GM18498 (cell line): ENCODE measurements at regions not wholly inside any gene's neighbourhood (a gene's known extent, or its start where the extent isn't known, plus 50 kb on each side); places are given as distances from the start of the nearest gene placed in this dataset.

ENCODE experiments used
- ATAC-seq: cut with Tn5 transposase; IDR thresholded peaks from one replicate; pipeline ENCODE4 v1.9.1; 2021; ENCODE audit warnings: mild to moderate bottlenecking, moderate library complexity; ENCODE audit not compliant: unreplicated experiment

DNA sequence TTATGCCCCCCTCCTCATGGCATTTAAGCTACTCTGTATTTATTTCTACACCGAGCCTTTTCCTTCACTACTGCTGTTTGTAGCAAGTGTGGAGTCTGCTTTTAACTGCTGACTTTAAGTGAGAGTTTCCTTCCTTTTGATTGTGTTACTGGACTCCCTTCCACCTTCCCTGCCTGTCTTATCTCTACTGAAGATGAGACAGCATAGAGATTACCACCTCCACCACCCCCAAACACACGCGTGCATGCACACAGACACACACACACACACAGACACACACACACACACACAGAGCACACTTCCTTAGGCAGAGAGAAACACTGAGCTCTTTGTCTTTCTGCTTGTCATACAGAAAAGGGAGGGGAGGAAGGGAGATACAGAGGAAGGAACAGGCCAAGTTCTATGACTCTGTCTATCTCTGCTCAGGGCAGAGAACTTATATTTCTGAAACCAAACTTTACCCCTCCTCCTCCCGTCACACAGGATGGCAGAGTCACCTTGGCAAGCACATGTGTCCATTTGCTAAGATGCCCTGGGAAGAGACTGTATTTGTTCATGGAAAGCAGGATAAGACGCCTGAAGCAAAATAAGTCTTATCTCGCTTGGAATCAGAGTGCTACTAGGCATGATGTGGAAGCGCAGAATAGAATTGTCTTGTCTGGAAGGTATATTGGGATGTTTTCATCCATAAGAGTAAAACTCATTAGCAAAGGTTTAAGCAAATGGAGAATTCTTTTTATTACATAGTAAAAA, 81.8 kb upstream of the CAV2 start:
- no peak for ATAC-seq

DNA sequence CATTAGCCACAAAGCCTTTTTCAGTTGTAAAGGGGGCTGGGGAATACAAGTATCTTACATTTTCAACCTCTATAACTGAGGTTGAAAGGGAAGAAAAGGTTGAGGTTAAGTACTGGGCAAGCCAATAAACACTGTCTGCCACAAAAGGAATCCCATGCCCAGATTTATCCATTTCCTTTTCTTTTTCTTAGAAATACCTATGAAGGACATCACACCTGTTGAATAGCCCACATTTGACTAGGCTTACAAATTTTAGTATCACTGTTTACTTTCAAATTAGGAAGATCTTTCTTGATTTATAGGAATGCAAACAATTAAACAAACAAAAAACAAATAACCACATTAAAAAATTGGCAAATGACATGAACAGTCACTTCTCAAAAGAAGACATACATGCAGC, 81.0 kb upstream of the CAV2 start:
- no peak for ATAC-seq

DNA sequence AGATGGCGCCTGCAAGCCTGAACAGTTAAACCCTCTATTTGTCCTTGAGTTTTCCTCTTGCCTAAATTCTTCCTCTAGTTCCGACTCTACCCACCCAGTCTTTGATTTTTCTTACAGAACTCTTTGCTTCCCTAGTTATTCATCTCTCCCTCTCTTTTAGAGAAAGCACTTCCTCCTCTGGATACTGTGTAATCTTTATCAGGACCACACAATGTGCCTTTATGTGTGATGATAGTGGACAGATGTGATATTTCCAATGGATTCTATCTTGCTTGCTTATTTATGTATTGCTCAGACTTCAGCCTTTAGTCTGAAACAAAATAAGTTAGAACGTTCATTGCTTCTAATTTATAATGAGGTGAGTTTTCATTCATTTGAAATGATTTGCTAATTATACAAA, 79.5 kb upstream of the CAV2 start:
- no peak for ATAC-seq

- no peak for ATAC-seq
Observed at GRCh38 chr7:116421298-116421697, 78.2 kb upstream of the CAV2 start.

GRCh38 chr7:116422683-116423082, 76.9 kb upstream of the CAV2 start:
- ATAC-seq, result no peak

GRCh38 chr7:116423499-116423898, 76.0 kb upstream of the CAV2 start:
- ATAC-seq, result no peak

- no peak for ATAC-seq
Observed at GRCh38 chr7:116425647-116426209, 73.8 kb upstream of the CAV2 start.

DNA sequence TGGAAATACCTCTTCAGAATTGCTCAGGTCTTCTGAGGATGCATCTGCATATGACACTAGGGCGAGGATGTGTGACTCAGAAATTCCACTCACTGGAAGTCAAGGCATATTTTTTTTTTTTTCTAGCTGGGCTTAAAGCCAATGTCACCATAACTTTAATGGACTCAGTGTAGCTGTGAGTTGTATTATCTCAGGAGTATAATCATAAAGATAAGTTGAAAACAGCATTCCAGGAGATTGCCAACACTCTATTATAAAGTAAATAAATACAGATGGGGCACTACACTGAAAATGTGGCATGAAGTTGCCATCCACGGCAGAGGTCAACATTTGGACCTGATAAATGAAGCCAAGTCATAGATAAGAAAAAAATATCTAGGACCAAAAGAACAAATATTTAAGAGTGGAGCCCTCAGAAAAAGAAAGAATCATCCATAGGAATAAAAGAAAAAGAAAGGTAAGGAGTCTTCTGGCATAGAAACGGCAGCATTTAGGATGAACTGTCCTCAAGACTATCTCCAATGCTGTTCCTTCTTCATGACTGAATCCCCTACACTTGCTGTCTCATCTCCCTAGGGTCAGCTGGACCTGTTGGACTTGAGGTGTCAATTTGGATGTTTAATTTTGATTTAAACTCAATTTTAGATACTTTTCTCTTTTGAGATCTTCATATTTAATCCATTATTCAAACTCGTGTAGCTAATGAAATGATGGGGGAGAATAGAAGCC, 72.9 kb upstream of the CAV2 start:
- no peak for ATAC-seq

GRCh38 chr7:116429986-116430619, 69.4 kb upstream of the CAV2 start:
- ATAC-seq, result no peak

DNA sequence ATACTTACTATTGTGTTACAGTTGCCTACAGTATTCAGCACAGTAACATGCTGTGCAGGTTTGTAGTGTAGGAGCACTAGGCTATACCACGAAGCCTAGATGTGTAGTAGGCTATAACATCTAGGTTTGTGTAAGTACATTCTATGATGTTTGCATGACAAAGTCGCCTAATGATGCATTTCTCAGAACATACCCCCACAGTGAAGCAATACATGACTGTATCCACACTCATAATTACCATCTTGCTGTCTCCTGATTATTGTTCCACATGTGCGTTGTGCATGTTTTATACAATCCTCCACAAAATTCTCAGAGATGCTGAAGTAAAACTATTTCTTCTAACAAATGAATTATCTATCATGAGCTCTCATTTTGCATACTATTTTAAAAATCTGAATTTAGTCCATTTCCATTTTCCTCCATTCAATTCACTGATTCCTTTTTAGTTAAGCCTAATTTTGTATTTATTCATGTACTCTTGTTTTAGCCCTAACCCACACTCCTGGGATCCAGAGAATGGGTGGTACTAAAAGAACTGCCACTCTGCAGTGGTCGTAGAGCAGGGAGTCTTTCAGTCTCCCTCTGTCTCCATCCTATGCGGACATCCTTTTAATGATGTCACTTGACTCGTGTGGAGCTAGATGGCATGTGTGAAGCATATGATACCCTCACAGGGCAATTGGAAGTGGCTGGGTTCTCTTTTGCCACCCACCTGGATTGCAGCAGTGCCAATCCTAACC, 67.6 kb upstream of the CAV2 start:
- no peak for ATAC-seq

DNA sequence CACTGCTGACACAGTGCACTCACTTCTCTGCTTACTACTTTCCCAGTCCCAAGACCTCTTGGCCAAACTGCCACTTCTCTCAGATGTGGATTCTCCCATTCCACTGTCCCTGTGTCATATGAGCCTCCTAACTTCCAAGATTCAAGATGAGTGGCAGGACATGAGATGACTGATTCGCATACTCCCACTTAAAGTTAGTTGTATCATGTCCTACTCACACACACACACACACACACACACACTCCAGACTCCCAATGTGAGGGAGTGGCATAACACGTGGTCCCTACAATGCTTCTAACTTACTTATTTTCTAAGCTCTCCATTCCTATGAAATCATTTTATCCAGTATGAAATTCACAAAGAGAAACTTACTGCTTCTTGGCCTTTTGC, 67.0 kb upstream of the CAV2 start:
- no peak for ATAC-seq

- no peak for ATAC-seq
Observed at GRCh38 chr7:116433246-116433645, 66.3 kb upstream of the CAV2 start.

DNA sequence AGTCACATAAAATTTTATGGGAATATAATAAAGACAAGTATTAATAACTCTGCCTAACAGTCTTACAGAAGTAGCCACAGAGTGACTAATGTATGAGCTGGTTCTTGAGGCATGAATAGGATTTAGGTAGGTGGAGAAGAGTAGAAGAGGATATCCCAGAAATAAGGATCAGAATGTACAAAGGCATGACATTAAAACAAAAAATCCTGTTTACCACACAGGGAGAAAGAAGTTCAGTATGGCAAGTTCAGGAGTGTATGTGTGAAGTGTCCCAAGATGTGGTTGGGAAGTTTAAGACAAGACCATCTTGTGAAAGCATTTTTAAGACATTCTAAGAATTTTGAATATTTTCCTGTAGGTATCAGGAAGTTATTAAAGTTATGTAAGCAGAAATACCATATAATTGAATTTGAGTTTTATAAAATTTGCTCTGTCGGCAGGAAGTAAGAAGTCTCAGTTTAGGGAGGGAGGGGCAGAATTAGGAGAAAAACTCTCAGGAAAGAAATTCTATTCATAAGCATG, 64.7 kb upstream of the CAV2 start:
- no peak for ATAC-seq

DNA sequence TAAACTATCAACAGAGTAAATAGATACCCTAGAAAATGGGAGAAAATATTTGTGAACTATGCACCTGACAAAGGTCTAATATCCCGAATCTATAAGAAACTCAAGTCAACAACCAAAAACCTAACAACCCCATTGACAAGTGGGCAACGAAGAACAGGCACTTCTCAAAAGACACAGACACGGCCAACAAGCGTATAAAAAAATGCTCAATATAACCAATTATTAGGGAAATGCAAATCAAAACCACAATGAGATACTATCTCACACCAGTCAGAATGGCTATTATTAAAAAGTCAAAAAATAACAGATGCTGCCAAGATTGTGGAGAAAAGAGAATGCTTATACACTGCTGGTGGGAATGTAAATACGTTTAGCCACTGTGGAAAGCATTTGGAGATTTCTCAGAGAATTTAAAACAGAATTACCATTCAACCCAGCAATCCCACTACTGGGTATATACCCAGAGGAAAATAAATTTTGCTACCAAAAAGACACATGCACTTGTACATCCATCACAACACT, 63.2 kb upstream of the CAV2 start:
- ATAC-seq, result no peak

DNA sequence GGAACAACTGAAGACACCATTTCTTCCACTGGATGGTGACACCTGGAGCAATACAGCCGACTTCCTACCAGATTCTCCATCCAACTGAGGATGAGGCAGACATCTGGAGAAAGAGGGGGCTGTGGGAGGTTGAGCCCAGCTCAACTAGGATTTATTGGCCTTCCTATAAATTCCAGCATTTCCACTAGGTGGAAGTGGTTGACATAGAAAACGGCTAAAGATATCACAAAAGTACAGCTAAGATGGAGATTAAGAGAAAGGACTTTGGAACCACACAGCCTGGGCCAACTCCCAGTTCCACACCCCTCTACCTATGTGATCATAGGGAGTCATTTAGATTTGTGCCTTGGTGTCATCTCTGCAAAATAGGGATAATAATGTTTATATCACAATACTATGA, 61.3 kb upstream of the CAV2 start:
- no peak for ATAC-seq

DNA sequence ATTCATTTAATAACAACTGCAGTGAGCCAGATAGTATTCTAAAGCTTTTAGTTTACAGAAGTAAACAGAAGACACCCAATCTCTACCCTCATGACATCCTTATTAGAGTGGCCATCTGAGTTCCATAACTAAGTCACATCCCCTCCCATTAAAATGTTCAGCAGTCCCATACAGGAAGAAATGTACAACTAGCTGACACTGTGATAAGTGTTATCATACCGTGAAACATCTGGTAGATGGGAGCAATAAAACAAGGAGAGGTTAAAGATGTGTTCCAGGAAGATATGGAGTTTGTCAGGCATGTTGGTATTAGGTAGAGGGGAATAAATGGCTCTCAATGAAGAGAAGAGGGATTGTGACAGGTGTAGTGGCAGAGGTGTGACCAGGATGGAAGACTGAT, 60.5 kb upstream of the CAV2 start:
- ATAC-seq, result no peak

GRCh38 chr7:116439841-116440549, 59.5 kb upstream of the CAV2 start:
- ATAC-seq, result no peak

DNA sequence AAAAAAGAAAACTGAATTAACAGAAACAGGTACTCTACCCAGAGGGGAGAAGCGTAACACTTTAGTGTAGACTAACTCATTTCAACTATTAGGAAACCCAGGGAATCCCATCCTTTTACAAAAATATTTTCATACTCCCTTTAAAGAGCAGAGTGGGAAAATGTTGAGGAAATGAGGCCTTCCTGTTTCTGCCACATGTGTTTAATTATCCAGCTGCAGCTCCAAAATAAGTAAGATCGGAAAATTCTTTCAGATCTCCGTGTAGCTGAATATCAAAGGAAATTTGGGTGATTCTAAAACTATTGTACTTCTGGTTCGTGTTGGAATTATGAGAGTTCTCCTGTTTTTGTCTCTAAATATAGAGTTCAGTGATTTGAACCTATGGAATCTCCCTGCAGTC, 58.0 kb upstream of the CAV2 start:
- no peak for ATAC-seq

DNA sequence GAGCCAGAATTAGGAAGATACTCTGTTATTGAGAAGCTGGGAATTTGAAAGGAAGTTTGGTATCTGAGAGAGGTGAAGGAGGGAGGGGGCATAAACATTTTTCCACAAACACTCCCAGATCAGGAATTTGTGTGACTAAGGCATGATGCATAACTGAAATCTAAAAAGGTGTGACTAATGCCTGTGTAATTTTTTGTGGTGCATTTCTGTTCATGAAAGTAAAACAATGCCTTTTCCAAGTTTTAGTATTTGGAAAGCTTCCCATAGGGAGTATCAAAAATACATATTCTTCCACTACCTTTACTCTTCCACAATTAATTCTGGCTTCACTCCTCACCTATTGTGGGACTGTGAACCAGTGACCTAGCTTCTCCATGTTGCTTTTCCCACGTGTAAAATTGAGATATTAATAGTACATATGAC, 56.4 kb upstream of the CAV2 start:
- no peak for ATAC-seq

DNA sequence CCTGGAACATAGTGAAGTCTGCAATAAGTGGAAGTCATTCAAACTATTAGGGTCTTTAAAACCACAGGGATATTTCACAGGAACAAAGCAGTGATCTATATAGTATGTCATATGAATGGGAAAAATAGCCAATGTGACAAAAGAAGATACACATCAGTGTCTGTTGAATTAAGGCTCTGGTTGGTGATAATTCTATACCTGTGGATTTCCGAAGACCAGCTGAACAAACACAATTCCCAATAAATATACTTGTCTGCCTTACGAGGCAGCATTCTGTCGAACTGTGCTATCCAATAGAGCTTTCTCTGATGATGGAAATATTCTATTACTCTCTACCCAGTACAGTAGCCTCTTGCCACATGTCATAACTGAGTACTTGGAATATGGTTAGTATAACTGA, 55.9 kb upstream of the CAV2 start:
- no peak for ATAC-seq
